HEK293 (cell line): ENCODE measurements at regions not wholly inside any gene's neighbourhood (a gene's known extent, or its start where the extent isn't known, plus 50 kb on each side); places are given as distances from the start of the nearest gene placed in this dataset.

ENCODE experiments used
- CTCF ChIP-seq: fragments of 450-650 bp; formaldehyde crosslinking; IDR thresholded peaks from 2 replicates; pipeline ENCODE4 v1.5.1; 2016; ENCODE audit warnings: missing biosample characterization, missing genetic modification characterization
- MEIS1 ChIP-seq: sonication (generic); formaldehyde crosslinking; IDR thresholded peaks from 2 replicates; pipeline ENCODE4 v1.8.1; 2022; ENCODE audit warnings: missing genetic modification reagents, mild to moderate bottlenecking, borderline replicate concordance
- YY1 ChIP-seq: fragments of 450-650 bp; formaldehyde crosslinking; IDR thresholded peaks from 2 replicates; pipeline ENCODE4 v1.5.1; 2018; ENCODE audit warnings: missing biosample characterization, missing genetic modification characterization
- ZNF416 ChIP-seq: fragments of 450-650 bp; formaldehyde crosslinking; IDR thresholded peaks from 2 replicates; pipeline ENCODE4 v1.5.1; 2016; ENCODE audit warnings: missing biosample characterization, missing genetic modification characterization
- ZNF473 ChIP-seq: fragments of 450-650 bp; formaldehyde crosslinking; IDR thresholded peaks from 2 replicates; pipeline ENCODE4 v1.5.1; 2017; ENCODE audit warnings: missing biosample characterization, missing genetic modification characterization
- ZNF76 ChIP-seq: fragments of 450-650 bp; formaldehyde crosslinking; IDR thresholded peaks from 2 replicates; pipeline ENCODE4; 2016; ENCODE audit warnings: low read depth, missing biosample characterization, missing genetic modification characterization, borderline replicate concordance
- ZNF776 ChIP-seq: fragments of 450-650 bp; formaldehyde crosslinking; IDR thresholded peaks from 2 replicates; pipeline ENCODE4 v1.5.0; 2017; ENCODE audit warnings: missing biosample characterization, missing genetic modification characterization, borderline replicate concordance
- TF ChIP-seq, protein P1 (sequence below): fragments of 450-650 bp; formaldehyde crosslinking; IDR thresholded peaks from 2 replicates; pipeline ENCODE4 v1.5.1; 2016; ENCODE audit warnings: missing biosample characterization, missing genetic modification characterization
- TF ChIP-seq, protein P2 (sequence below): fragments of 450-650 bp; formaldehyde crosslinking; IDR thresholded peaks from 2 replicates; pipeline ENCODE4 v1.5.1; 2017; ENCODE audit warnings: missing biosample characterization, missing genetic modification characterization

DNA sequence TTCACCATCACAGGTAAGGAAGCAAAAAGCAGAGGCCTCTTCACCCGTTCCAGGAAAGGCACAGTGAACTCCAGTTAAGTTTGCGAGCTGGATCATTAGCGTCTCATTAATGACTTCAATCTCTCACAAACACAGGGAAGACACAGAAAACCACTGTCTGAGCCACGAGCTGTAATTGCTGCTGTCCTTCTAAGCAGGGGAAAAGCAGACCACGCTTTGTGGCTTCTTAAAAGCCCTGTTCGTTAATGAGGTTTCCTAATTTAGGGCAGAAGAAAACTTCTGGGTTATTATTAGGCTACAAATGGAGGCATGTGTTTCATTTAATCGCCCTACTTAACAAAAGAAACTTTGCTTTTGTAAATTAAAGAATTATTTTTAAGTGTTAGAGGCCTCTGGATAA lies 50.6 kb upstream of the FAM174B start:
- TF ChIP-seq, protein P1, sequence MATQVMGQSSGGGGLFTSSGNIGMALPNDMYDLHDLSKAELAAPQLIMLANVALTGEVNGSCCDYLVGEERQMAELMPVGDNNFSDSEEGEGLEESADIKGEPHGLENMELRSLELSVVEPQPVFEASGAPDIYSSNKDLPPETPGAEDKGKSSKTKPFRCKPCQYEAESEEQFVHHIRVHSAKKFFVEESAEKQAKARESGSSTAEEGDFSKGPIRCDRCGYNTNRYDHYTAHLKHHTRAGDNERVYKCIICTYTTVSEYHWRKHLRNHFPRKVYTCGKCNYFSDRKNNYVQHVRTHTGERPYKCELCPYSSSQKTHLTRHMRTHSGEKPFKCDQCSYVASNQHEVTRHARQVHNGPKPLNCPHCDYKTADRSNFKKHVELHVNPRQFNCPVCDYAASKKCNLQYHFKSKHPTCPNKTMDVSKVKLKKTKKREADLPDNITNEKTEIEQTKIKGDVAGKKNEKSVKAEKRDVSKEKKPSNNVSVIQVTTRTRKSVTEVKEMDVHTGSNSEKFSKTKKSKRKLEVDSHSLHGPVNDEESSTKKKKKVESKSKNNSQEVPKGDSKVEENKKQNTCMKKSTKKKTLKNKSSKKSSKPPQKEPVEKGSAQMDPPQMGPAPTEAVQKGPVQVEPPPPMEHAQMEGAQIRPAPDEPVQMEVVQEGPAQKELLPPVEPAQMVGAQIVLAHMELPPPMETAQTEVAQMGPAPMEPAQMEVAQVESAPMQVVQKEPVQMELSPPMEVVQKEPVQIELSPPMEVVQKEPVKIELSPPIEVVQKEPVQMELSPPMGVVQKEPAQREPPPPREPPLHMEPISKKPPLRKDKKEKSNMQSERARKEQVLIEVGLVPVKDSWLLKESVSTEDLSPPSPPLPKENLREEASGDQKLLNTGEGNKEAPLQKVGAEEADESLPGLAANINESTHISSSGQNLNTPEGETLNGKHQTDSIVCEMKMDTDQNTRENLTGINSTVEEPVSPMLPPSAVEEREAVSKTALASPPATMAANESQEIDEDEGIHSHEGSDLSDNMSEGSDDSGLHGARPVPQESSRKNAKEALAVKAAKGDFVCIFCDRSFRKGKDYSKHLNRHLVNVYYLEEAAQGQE (tag by site-specific recombination) = no peak
- TF ChIP-seq ZNF416 (tag by site-specific recombination) = no peak
- TF ChIP-seq ZNF473 (tag by site-specific recombination) = no peak
- TF ChIP-seq, protein P2, sequence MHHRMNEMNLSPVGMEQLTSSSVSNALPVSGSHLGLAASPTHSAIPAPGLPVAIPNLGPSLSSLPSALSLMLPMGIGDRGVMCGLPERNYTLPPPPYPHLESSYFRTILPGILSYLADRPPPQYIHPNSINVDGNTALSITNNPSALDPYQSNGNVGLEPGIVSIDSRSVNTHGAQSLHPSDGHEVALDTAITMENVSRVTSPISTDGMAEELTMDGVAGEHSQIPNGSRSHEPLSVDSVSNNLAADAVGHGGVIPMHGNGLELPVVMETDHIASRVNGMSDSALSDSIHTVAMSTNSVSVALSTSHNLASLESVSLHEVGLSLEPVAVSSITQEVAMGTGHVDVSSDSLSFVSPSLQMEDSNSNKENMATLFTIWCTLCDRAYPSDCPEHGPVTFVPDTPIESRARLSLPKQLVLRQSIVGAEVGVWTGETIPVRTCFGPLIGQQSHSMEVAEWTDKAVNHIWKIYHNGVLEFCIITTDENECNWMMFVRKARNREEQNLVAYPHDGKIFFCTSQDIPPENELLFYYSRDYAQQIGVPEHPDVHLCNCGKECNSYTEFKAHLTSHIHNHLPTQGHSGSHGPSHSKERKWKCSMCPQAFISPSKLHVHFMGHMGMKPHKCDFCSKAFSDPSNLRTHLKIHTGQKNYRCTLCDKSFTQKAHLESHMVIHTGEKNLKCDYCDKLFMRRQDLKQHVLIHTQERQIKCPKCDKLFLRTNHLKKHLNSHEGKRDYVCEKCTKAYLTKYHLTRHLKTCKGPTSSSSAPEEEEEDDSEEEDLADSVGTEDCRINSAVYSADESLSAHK = no peak
- no peak for TF ChIP-seq YY1 (tag by site-specific recombination)
- TF ChIP-seq CTCF (tag by site-specific recombination) = no peak
- no peak for TF ChIP-seq ZNF76 (tag by site-specific recombination)
- no peak for TF ChIP-seq ZNF776 (tag by site-specific recombination)
- TF ChIP-seq MEIS1 (CRISPR knock-in tag) = no peak
